Sigmoid colon (tissue), 6 donors: ENCODE measurements at regions not wholly inside any gene's neighbourhood (a gene's known extent, or its start where the extent isn't known, plus 50 kb on each side); places are given as distances from the start of the nearest gene placed in this dataset.

Experiments
- DNase-seq: peaks from one replicate; pipeline ENCODE4 v3.0.0-alpha.2; 2019
- H3K27ac ChIP-seq, 4 donors: fragments of 200-600 bp; sonication (generic); one replicate each; pipeline ENCODE4 v1.5.1; 2016 to 2019; ENCODE audit warnings: mild to moderate bottlenecking in 1 of 4
- H3K27me3 ChIP-seq, 3 donors: fragments of 200-600 bp; sonication (generic); one replicate each; pipeline ENCODE4 v1.5.1; 2019; ENCODE audit warnings: mild to moderate bottlenecking in 1 of 3
- H3K36me3 ChIP-seq, 4 donors: fragments of 200-600 bp; sonication (generic); one replicate each; pipeline ENCODE4 v1.5.1; 2016 to 2019
- H3K4me1 ChIP-seq, 4 donors: fragments of 200-600 bp; sonication (generic); one replicate each; pipeline ENCODE4 v1.5.1; 2017 to 2019
- H3K4me3 ChIP-seq, 4 donors: fragments of 200-600 bp; sonication (generic); one replicate each; pipeline ENCODE4 v1.5.1; 2017 to 2019; ENCODE audit warnings: mild to moderate bottlenecking in 2 of 4, moderate library complexity in 1 of 4
- H3K9me3 ChIP-seq, 4 donors: fragments of 200-600 bp in 3 of 4; sonication (generic) in 3 of 4; one replicate each; pipeline versions ENCODE4 v1.5.1 to v1.6.1; 2013 to 2019
- CTCF ChIP-seq, 4 experiments: fragments of 450-650 bp in 3 of 4; fragments of 200-600 bp in 1 of 4; IDR thresholded peaks; one replicate each; pipeline ENCODE4 v1.5.1; 2016 to 2019; ENCODE audit warnings: antibody characterized with exemption in 4 of 4, mild to moderate bottlenecking in 3 of 4, moderate library complexity in 2 of 4
- EP300 ChIP-seq, 4 donors: sonication (generic); formaldehyde crosslinking; IDR thresholded peaks; one replicate each; pipeline ENCODE4 v1.6.1; 2017; ENCODE audit warnings: antibody characterized with exemption in 4 of 4
- POLR2A ChIP-seq, 2 donors: fragments of 450-650 bp; IDR thresholded peaks; one replicate each; pipeline ENCODE4 v1.6.1; 2016; ENCODE audit warnings: antibody characterized with exemption in 2 of 2, mild to moderate bottlenecking in 2 of 2, moderate library complexity in 2 of 2
- POLR2AphosphoS5 ChIP-seq, 4 donors: sonication (generic); formaldehyde crosslinking; IDR thresholded peaks; one replicate each; pipeline ENCODE4 v1.6.1; 2017; ENCODE audit warnings: antibody characterized with exemption in 4 of 4
- WGBS, 2 donors: extraction: QIAGEN DNeasy Blood & Tissue Kit; methylation state at CpG; one replicate each; pipeline ENCODE4 v1.1.7; 2013; 5-methylcytosine and 5-hydroxymethylcytosine counted together
- intact Hi-C: fragments of 100-400 bp; cut with DNase I; formaldehyde crosslinking; loops from one replicate; pipeline ENCODE4 v1.15.1; 2023
- donor health status: healthy with polysubstance abuse.
- donor health status: healthy.

- Histone ChIP-seq H3K36me3 (no peaks in the 10 kb centered on the region), H3K4me1 (no peaks in the 10 kb centered on the region), H3K4me3 (no peak overlapping the region), H3K9me3 (no peaks in the 10 kb centered on the region), H3K27me3 (no peaks in the 10 kb centered on the region), H3K27ac (no peak overlapping the region)
- intact Hi-C loops: no loop called here
- DNase-seq: no peak
- 57 to 80% methylated on average over 2 of the region's 2 CpGs for WGBS, 2 donors
- TF ChIP-seq POLR2AphosphoS5 (IDR thresholded peaks at IDR 0.05) (no peak), POLR2A (IDR thresholded peaks at IDR 0.05) (no peak), CTCF (IDR thresholded peaks at IDR 0.05) (no peak), EP300 (IDR thresholded peaks at IDR 0.05) (no peak)
Observed at GRCh38 chr7:27409776-27410175, 167.2 kb downstream of the EVX1 start.

DNA sequence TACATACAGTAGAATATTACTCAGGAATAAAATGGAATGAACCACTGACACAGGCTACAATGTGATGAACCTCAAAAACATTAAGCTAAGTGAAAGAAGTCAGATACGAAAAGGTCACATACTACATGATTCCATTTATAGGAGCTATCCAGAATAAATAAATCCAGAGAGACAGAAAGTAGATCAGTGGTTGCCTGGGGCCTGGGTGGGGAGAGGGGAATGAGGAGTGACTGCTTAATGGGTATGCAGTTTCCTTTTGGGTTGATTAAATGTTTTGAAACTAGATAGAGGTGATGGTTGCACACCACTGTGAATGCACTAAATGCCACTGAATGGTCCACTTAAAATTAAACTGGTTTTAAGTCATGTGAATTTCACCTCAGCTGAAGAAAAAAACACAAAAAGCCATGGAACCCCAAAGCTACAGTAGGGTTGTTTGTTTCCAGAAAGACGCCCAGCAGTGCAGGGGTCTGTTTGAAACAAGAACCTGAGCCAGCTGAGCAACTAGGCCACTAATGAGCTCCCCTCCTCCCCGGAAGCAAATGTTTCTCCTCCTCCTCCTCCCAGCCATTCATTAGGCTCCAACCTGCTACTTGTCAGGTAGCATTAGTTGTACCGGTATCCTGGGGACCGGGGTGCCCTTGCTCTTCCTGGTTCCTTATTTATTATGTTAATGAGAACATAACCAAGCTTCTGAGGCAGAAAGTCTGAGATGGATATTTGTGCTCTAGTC lies 168.4 kb downstream of the EVX1 start:
- H3K27me3 ChIP-seq: no peaks in the 10 kb centered on the region
- 83 to 89% methylated on average over 5 of the region's 5 CpGs for WGBS, 2 donors

GRCh38 chr7:27412164-27412563 lies 169.6 kb downstream of the EVX1 start:
- H3K27me3 ChIP-seq: no peaks in the 10 kb centered on the region
- WGBS, 2 donors: 91 to 96% methylated on average over 7 of the region's 7 CpGs
- DNase-seq: no peak
- intact Hi-C loops: no loop called here
- H3K9me3 ChIP-seq: no peaks in the 10 kb centered on the region
- no peak overlapping the region for H3K27ac ChIP-seq
- TF ChIP-seq POLR2AphosphoS5 (IDR thresholded peaks at IDR 0.05): no peak
- no peak for TF ChIP-seq POLR2A (IDR thresholded peaks at IDR 0.05)
- TF ChIP-seq EP300 (IDR thresholded peaks at IDR 0.05): no peak
- TF ChIP-seq CTCF (IDR thresholded peaks at IDR 0.05): no peak
- H3K4me3 ChIP-seq: no peak overlapping the region
- no peaks in the 10 kb centered on the region for H3K36me3 ChIP-seq
- no peaks in the 10 kb centered on the region for H3K4me1 ChIP-seq

More for the DNA sequence above, 168.4 kb downstream of the EVX1 start:
- no peaks in the 10 kb centered on the region for H3K9me3 ChIP-seq
- H3K4me1 ChIP-seq: no peaks in the 10 kb centered on the region
- no peak for DNase-seq
- no peak overlapping the region for H3K4me3 ChIP-seq
- TF ChIP-seq POLR2AphosphoS5 (IDR thresholded peaks at IDR 0.05): no peak
- TF ChIP-seq POLR2A (IDR thresholded peaks at IDR 0.05): no peak
- H3K27ac ChIP-seq: no peak overlapping the region
- intact Hi-C loops: no loop called here
- no peaks in the 10 kb centered on the region for H3K36me3 ChIP-seq

- 13 to 50% methylated on average over 3 of the region's 3 CpGs for WGBS, 2 donors
- DNase-seq: no peak
- TF ChIP-seq CTCF (IDR thresholded peaks at IDR 0.05): no peak
- TF ChIP-seq EP300 (IDR thresholded peaks at IDR 0.05): no peak
- no peak for TF ChIP-seq POLR2A (IDR thresholded peaks at IDR 0.05)
- TF ChIP-seq POLR2AphosphoS5 (IDR thresholded peaks at IDR 0.05): no peak
Observed at GRCh38 chr7:27418541-27418940, 175.9 kb downstream of the EVX1 start.

GRCh38 chr7:27419581-27420177 lies 177.1 kb downstream of the EVX1 start:
- no peaks in the 10 kb centered on the region for H3K36me3 ChIP-seq
- WGBS, 2 donors: 51 to 78% methylated on average over 2 of the region's 2 CpGs
- H3K27ac ChIP-seq: no peak overlapping the region
- H3K4me1 ChIP-seq: no peaks in the 10 kb centered on the region
- TF ChIP-seq EP300 (IDR thresholded peaks at IDR 0.05): no peak
- TF ChIP-seq POLR2A (IDR thresholded peaks at IDR 0.05): no peak
- TF ChIP-seq CTCF (IDR thresholded peaks at IDR 0.05): no peak
- TF ChIP-seq POLR2AphosphoS5 (IDR thresholded peaks at IDR 0.05): peak in 2 of 4 donors; percentile 38 to 50
- H3K4me3 ChIP-seq: no peak overlapping the region
- intact Hi-C loops: no loop called here
- DNase-seq: no peak
- H3K27me3 ChIP-seq: no peaks in the 10 kb centered on the region
- H3K9me3 ChIP-seq: no peaks in the 10 kb centered on the region

More at GRCh38 chr7:27418541-27418940, 175.9 kb downstream of the EVX1 start:
- intact Hi-C loops: no loop called here
- no peak overlapping the region for H3K27ac ChIP-seq
- H3K27me3 ChIP-seq: no peaks in the 10 kb centered on the region
- no peaks in the 10 kb centered on the region for H3K36me3 ChIP-seq
- no peak overlapping the region for H3K4me3 ChIP-seq
- no peaks in the 10 kb centered on the region for H3K9me3 ChIP-seq
- H3K4me1 ChIP-seq: no peaks in the 10 kb centered on the region
